Heart right ventricle (tissue), 16 donors: ENCODE measurements at regions not wholly inside any gene's neighbourhood (a gene's known extent, or its start where the extent isn't known, plus 50 kb on each side); places are given as distances from the start of the nearest gene placed in this dataset.

Experiments
- ATAC-seq, 8 donors: fragments of 200-7000 bp; cut with Tn5 transposase; one replicate each; pipeline ENCODE4 v1.9.1; 2020; ENCODE audit warnings: mild to moderate bottlenecking in 8 of 8, moderate library complexity in 8 of 8, moderate number of reproducible peaks in 1 of 8
- DNase-seq, 2 donors: peaks; one replicate each; pipeline ENCODE4 v3.0.0-alpha.2; 2020
- H3K27ac ChIP-seq, 10 donors: fragments of 200-600 bp; sonication (generic) in 2 of 10; one replicate each; pipeline versions ENCODE4 v1.5.0 to v1.8.0; 2020 to 2022; ENCODE audit warnings: mild to moderate bottlenecking in 3 of 10
- H3K27me3 ChIP-seq, 7 donors: fragments of 200-600 bp; one replicate each; pipeline ENCODE4 v1.8.0; 2021 to 2022; ENCODE audit warnings: mild to moderate bottlenecking in 2 of 7
- H3K36me3 ChIP-seq, 9 donors: fragments of 200-600 bp; sonication (generic) in 1 of 9; one replicate each; pipeline versions ENCODE4 v1.5.0 to v1.8.0; 2020 to 2022; ENCODE audit warnings: mild to moderate bottlenecking in 2 of 9
- H3K4me1 ChIP-seq, 9 donors: fragments of 200-600 bp; sonication (generic) in 1 of 9; one replicate each; pipeline versions ENCODE4 v1.5.0 to v1.8.0; 2020 to 2022; ENCODE audit warnings: mild to moderate bottlenecking in 4 of 9
- H3K4me3 ChIP-seq, 10 donors: fragments of 200-600 bp; sonication (generic) in 2 of 10; one replicate each; pipeline versions ENCODE4 v1.5.0 to v1.8.0; 2020 to 2022; ENCODE audit warnings: mild to moderate bottlenecking in 7 of 10, moderate library complexity in 2 of 10
- H3K9me3 ChIP-seq, 11 donors: fragments of 200-600 bp in 10 of 11; sonication (generic) in 2 of 11; one replicate each; pipeline versions ENCODE4 v1.5.0 to v1.8.0; 2013 to 2022; ENCODE audit warnings: mild to moderate bottlenecking in 2 of 11, control low read depth in 1 of 11, moderate library complexity in 1 of 11
- WGBS, 2 donors: extraction: QIAGEN DNeasy Blood & Tissue Kit; methylation state at CpG; one replicate each; pipeline ENCODE4 v1.1.7; 2013; ENCODE audit warnings: inconsistent platforms in 1 of 2; 5-methylcytosine and 5-hydroxymethylcytosine counted together
- intact Hi-C, 10 donors: fragments of 100-400 bp; cut with DNase I; formaldehyde crosslinking; loops; one replicate each; pipeline versions ENCODE4 v1.11.1 to v1.14.2; 2022
- TF ChIP-seq, protein P1 (sequence below), 9 donors: fragments of 200-600 bp; sonication (generic) in 2 of 9; IDR thresholded peaks; one replicate each; pipeline versions ENCODE4 v1.5.0 to v1.8.0; 2021 to 2022; ENCODE audit warnings: antibody characterized with exemption in 9 of 9, mild to moderate bottlenecking in 5 of 9, moderate library complexity in 1 of 9
- donor health status: Arrhythmogenic right ventricular cardiomyopathy.
- donor health status: ischemic (EF 13 %, LVEDD 7.1; RV severe dilation, severe dysfunction).
- donor health status: healthy with polysubstance abuse.
- donor health status: DM: no; HTN: yes; CAD: no.
- donor health status: DM: no; HTN: no; CAD: no.
- donor health status: ischemic (EF 25% LVEDD 6.9; RV normal size, moderate dysfunction).
- donor health status: ischemic (EF 25% LVEDD 5.7; RV mildly dilated, moderate dysfunction).
- donor health status: healthy.
- donor health status: DM: yes; HTN: yes; CAD: no.
- donor health status: Ischemic cardiomyopathy.
- donor health status: ischemic (EF 35%, LVEDD 5.7; RV mildly dilated, moderate dysfunction).
- donor health status: nonischemic (EF 11% LVEDD 7.7; RV severe dilation, severe dysfunction).
- donor health status: DM: yes; HTN: yes; CAD: no.
- donor health status: PGD.
- donor health status: ischemic (EF 29% LVEDD 5.4; RV normal size, mild dysfunction).
- donor health status: nonischemic (EF 23%, LVEDD 6.1; RV moderate dilation, normal function).

DNA sequence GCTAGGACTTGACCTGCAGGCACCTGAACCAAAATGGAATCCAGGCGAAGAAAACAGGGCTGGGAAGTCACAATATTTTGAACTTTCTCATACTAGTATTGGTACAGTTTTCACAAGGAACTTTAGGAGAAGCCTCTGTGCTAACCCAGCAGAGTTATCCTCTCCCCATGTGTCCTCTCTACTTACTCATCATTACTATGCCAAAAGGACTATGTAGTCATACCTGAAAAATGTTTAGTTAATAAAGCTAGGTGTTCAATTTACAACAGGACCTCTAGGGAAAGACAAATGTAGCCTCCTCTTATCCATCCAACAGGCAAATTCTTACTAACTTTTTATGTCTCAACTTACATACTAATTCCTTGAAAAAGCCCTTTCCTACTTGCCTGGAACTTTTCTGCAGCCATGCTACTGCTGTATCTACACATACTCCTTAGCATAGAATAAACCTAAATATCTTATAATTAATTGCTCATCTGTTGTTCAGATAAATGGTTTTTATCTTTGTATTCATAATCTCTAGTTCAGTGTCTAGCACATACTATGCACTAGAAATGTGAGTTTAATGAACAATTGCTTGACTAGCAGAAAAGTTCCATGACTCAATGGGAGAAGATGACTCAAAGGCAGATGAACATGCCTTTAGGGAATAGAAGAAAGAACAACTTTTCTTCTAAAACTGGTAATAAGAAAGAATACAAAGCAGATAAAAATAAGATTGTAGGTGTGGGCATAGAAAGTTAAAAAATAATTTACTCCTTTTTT, 215.5 kb upstream of the VEGFC start:
- intact Hi-C loops: no loop called here
- Histone ChIP-seq H3K36me3 (no peaks in the 10 kb centered on the region), H3K4me3 (no peak overlapping the region), H3K27ac (no peak overlapping the region), H3K4me1 (peaks cover 0 to 6% (median 0%) of the 10 kb centered on the region in 9 donors), H3K27me3 (no peaks in the 10 kb centered on the region), H3K9me3 (peaks cover 0 to 17% (median 8%) of the 10 kb centered on the region in 11 donors)
- ATAC-seq (no peak), DNase-seq (no peak)
- 85 to 88% methylated on average over 1 of the region's 1 CpG for WGBS, 2 donors
- TF ChIP-seq, protein P1, sequence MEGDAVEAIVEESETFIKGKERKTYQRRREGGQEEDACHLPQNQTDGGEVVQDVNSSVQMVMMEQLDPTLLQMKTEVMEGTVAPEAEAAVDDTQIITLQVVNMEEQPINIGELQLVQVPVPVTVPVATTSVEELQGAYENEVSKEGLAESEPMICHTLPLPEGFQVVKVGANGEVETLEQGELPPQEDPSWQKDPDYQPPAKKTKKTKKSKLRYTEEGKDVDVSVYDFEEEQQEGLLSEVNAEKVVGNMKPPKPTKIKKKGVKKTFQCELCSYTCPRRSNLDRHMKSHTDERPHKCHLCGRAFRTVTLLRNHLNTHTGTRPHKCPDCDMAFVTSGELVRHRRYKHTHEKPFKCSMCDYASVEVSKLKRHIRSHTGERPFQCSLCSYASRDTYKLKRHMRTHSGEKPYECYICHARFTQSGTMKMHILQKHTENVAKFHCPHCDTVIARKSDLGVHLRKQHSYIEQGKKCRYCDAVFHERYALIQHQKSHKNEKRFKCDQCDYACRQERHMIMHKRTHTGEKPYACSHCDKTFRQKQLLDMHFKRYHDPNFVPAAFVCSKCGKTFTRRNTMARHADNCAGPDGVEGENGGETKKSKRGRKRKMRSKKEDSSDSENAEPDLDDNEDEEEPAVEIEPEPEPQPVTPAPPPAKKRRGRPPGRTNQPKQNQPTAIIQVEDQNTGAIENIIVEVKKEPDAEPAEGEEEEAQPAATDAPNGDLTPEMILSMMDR (IDR thresholded peaks at IDR 0.05): no peak

DNA sequence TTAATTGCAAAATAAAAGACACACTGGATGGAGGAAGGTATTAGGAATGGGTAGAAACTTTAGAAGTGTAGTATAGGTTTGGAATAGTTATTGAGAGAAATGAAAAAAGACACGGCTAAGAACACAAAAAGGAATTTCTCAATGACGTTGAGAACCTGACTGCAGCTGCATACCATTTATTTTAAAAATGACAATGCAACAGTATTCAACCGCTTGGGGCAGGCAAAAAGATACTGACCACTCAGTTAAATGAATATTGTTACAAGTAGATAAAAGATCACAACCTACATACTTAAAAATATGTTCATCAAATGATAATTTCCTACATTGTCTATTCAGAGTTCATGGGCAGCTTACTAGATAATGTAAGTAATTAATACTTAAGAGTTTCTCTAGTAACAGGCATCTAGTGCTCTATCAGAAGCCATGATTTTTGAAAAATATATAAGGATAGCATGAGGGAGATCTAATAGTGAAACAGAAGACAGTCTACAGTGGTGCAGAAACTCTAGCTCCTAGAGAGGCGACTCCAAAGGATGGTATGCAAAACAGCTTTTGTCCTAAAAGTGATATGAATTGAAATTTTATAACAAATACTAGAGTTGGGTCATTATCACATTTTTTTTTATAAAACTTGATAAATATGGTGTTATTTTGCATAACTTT, 216.2 kb upstream of the VEGFC start:
- Histone ChIP-seq H3K27me3 (no peaks in the 10 kb centered on the region), H3K4me3 (no peak overlapping the region), H3K4me1 (peaks cover 0 to 6% (median 0%) of the 10 kb centered on the region in 9 donors), H3K9me3 (peaks cover 0 to 24% (median 8%) of the 10 kb centered on the region in 11 donors), H3K36me3 (no peaks in the 10 kb centered on the region), H3K27ac (no peak overlapping the region)
- intact Hi-C loops: no loop called here
- ATAC-seq (no peak), DNase-seq (no peak)
- TF ChIP-seq, protein P1 (IDR thresholded peaks at IDR 0.05): no peak
- WGBS, 2 donors: 75 to 80% methylated on average over 4 of the region's 4 CpGs

DNA sequence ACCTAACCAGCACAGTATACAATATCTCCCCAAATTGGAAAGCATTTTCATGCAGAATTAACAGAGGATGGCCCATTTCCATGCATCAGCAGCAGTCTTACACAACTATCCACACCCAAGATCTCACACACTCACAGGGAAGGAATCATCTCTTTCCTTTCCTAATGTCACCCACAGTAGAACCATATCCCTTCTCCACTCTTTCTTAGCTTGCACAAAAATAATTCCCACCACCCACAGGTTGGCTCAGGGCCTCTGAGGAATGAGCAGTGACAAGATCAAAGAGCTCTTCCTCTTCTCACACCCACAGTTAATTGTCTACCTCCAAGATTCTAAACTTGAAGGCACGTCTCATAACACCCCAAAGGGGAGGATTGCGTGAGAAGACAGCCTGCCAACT, 217.7 kb upstream of the VEGFC start:
- ATAC-seq: no peak
- 49 to 69% methylated on average over 2 of the region's 2 CpGs for WGBS, 2 donors

DNA sequence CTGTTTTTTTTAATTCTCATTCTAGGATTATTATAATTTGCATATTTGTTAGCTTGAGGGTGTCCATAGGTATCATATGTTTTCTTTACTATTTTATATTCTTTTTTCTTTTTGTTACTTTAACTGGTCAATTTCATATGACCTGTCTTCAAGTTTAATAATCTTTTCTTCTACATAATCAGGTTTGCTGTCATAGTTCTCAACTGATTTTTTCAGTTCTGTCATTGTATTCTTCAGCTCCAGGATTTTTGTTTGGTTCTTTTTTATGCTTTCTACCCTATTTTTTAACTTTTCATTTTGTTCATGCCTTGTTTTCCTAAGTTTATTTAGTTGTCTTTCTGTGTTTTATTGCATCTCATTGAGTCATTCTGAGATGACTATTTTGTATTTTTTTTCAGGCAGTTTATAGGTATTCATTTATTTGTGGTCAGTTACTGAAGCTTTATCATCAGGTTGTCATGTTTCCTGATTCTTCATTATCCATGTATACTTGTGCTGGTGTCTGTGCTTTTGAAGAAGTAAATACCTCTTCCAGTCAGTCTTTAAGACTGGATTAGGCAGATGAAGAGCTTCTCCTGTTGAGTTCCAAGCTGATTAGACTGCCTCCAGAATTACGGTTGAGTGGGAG, 220.3 kb upstream of the VEGFC start:
- ATAC-seq: no peak
- no peak for DNase-seq
- H3K27me3 ChIP-seq: no peaks in the 10 kb centered on the region
- intact Hi-C loops: no loop called here
- H3K4me3 ChIP-seq: no peak overlapping the region
- H3K4me1 ChIP-seq: no peaks in the 10 kb centered on the region
- peaks cover 0 to 29% (median 8%) of the 10 kb centered on the region in 11 donors for H3K9me3 ChIP-seq
- TF ChIP-seq, protein P1 (IDR thresholded peaks at IDR 0.05): no peak
- no peak overlapping the region for H3K27ac ChIP-seq
- no peaks in the 10 kb centered on the region for H3K36me3 ChIP-seq
- WGBS, 2 donors: 86 to 94% methylated on average over 1 of the region's 1 CpG

More for the DNA sequence above, 217.7 kb upstream of the VEGFC start:
- Histone ChIP-seq H3K4me3 (no peak overlapping the region), H3K4me1 (peaks cover 0 to 5% (median 0%) of the 10 kb centered on the region in 9 donors), H3K27ac (no peak overlapping the region), H3K27me3 (no peaks in the 10 kb centered on the region), H3K36me3 (no peaks in the 10 kb centered on the region), H3K9me3 (peaks cover 0 to 29% (median 8%) of the 10 kb centered on the region in 11 donors)
- intact Hi-C loops: no loop called here
- TF ChIP-seq, protein P1 (IDR thresholded peaks at IDR 0.05): no peak
- DNase-seq: no peak
